Transverse colon (tissue), 4 donors: ENCODE measurements at regions not wholly inside any gene's neighbourhood (a gene's known extent, or its start where the extent isn't known, plus 50 kb on each side); places are given as distances from the start of the nearest gene placed in this dataset.

Experiments
- DNase-seq: peaks from one replicate; pipeline ENCODE4 v3.0.0-alpha.2; 2019
- H3K27ac ChIP-seq, 4 donors: fragments of 200-600 bp; sonication (generic); 2 replicates each; pipeline ENCODE4 v1.5.1; 2016 to 2018; ENCODE audit warnings: inconsistent platforms in 4 of 4
- H3K27me3 ChIP-seq: fragments of 200-600 bp; sonication (generic); 2 replicates; pipeline ENCODE4 v1.5.1; 2017; ENCODE audit warnings: inconsistent platforms
- H3K36me3 ChIP-seq, 4 donors: fragments of 200-600 bp; sonication (generic); 2 replicates each; pipeline ENCODE4 v1.5.1; 2017 to 2019; ENCODE audit warnings: inconsistent platforms in 4 of 4
- H3K4me1 ChIP-seq, 4 donors: fragments of 200-600 bp; sonication (generic); 2 replicates each; pipeline ENCODE4 v1.5.1; 2017 to 2020; ENCODE audit warnings: inconsistent platforms in 4 of 4
- H3K4me3 ChIP-seq, 4 donors: fragments of 200-600 bp; sonication (generic); 1 replicate in 1 of 4; 2 replicates in 3 of 4; pipeline versions ENCODE4 v1.5.1 to v1.6.1; 2017 to 2019; ENCODE audit warnings: inconsistent platforms in 4 of 4
- H3K9me3 ChIP-seq, 2 donors: fragments of 200-600 bp; sonication (generic); 2 replicates each; pipeline ENCODE4 v1.5.1; 2017 to 2019; ENCODE audit warnings: inconsistent platforms in 2 of 2
- CTCF ChIP-seq, 5 experiments: fragments of 200-600 bp in 3 of 5; fragments of 450-650 bp in 2 of 5; sonication (generic) in 3 of 5; IDR thresholded peaks; 1 replicate in 2 of 5; 2 replicates in 3 of 5; pipeline ENCODE4 v1.5.1; 2016 to 2017; ENCODE audit warnings: antibody characterized with exemption in 5 of 5, inconsistent platforms in 3 of 5, mild to moderate bottlenecking in 2 of 5, moderate library complexity in 1 of 5
- EP300 ChIP-seq: sonication (generic); formaldehyde crosslinking; IDR thresholded peaks from one replicate; pipeline ENCODE4 v1.6.1; 2017; ENCODE audit warnings: antibody characterized with exemption, low read depth
- POLR2A ChIP-seq: fragments of 450-650 bp; IDR thresholded peaks from one replicate; pipeline ENCODE4 v1.6.1; 2016; ENCODE audit warnings: antibody characterized with exemption, mild to moderate bottlenecking, moderate library complexity
- POLR2AphosphoS5 ChIP-seq, 3 donors: sonication (generic); formaldehyde crosslinking; IDR thresholded peaks; one replicate each; pipeline ENCODE4 v1.6.1; 2016; ENCODE audit warnings: antibody characterized with exemption in 3 of 3
- WGBS, 2 donors: methylation state at CpG; one replicate each; pipeline ENCODE4 v1.1.5; 2018; ENCODE audit warnings: low coverage in 1 of 2; 5-methylcytosine and 5-hydroxymethylcytosine counted together
- in situ Hi-C, 4 donors: fragments of 200-750 bp; cut with MboI; loops; one replicate each; pipeline versions ENCODE4 v1.15.0 to v1.15.1; 2017; ENCODE audit warnings: low sequenced_read_pairs in 3 of 4, low pct_ligation_motif_present in 1 of 4, low pct_unique_long_range_greater_than_20kb in 1 of 4
- intact Hi-C: fragments of 100-400 bp; cut with DNase I; formaldehyde crosslinking; loops from one replicate; pipeline ENCODE4 v1.15.1; 2023; ENCODE audit warnings: low total_unique reads

GRCh38 chr12:13596714-13597113 lies 384.7 kb downstream of the GRIN2B start:
- in situ Hi-C loops: no loop called here
- no peaks in the 10 kb centered on the region for H3K4me1 ChIP-seq
- no peak for TF ChIP-seq CTCF (IDR thresholded peaks at IDR 0.05)
- TF ChIP-seq EP300: no peak
- TF ChIP-seq POLR2A: no peak
- TF ChIP-seq POLR2AphosphoS5 (IDR thresholded peaks at IDR 0.05): no peak
- no peaks in the 10 kb centered on the region for H3K9me3 ChIP-seq
- no peak overlapping the region for H3K27ac ChIP-seq
- DNase-seq: no peak
- intact Hi-C loops: no loop called here
- no peak overlapping the region for H3K4me3 ChIP-seq
- H3K36me3 ChIP-seq: no peaks in the 10 kb centered on the region
- 83 to 88% methylated on average over 1 of the region's 1 CpG for WGBS, 2 donors
- H3K27me3 ChIP-seq: no peaks in the 10 kb centered on the region

GRCh38 chr12:13595536-13596443 lies 385.6 kb downstream of the GRIN2B start:
- Histone ChIP-seq H3K4me3 (no peak overlapping the region), H3K27ac (no peak overlapping the region), H3K27me3 (no peaks in the 10 kb centered on the region), H3K9me3 (no peaks in the 10 kb centered on the region), H3K36me3 (no peaks in the 10 kb centered on the region), H3K4me1 (no peaks in the 10 kb centered on the region)
- intact Hi-C loops: no loop called here
- no peak for DNase-seq
- 79 to 85% methylated on average over 2 of the region's 2 CpGs for WGBS, 2 donors
- in situ Hi-C loops: no loop called here
- TF ChIP-seq POLR2AphosphoS5 (IDR thresholded peaks at IDR 0.05) (no peak), POLR2A (no peak), EP300 (no peak), CTCF (IDR thresholded peaks at IDR 0.05) (no peak)

GRCh38 chr12:13594731-13595514 lies 386.5 kb downstream of the GRIN2B start:
- no peaks in the 10 kb centered on the region for H3K27me3 ChIP-seq
- H3K4me1 ChIP-seq: no peaks in the 10 kb centered on the region
- WGBS, 2 donors: 58 to 88% methylated on average over 2 to 5 of the region's 5 CpGs
- no peaks in the 10 kb centered on the region for H3K9me3 ChIP-seq
- no peak overlapping the region for H3K4me3 ChIP-seq
- no peak overlapping the region for H3K27ac ChIP-seq
- no peak for DNase-seq
- intact Hi-C loops (no loop called here), in situ Hi-C loops (no loop called here)
- TF ChIP-seq EP300 (no peak), POLR2A (no peak), POLR2AphosphoS5 (IDR thresholded peaks at IDR 0.05) (no peak)
- H3K36me3 ChIP-seq: no peaks in the 10 kb centered on the region

GRCh38 chr12:13592063-13592942 lies 389.1 kb downstream of the GRIN2B start:
- H3K4me1 ChIP-seq: no peaks in the 10 kb centered on the region
- TF ChIP-seq CTCF (IDR thresholded peaks at IDR 0.05) (no peak), EP300 (no peak), POLR2A (no peak), POLR2AphosphoS5 (IDR thresholded peaks at IDR 0.05) (no peak)
- 70 to 84% methylated on average over 1 to 3 of the region's 3 CpGs for WGBS, 2 donors
- DNase-seq: no peak
- no peaks in the 10 kb centered on the region for H3K36me3 ChIP-seq
- H3K4me3 ChIP-seq: no peak overlapping the region
- in situ Hi-C loops: no loop called here
- H3K27ac ChIP-seq: no peak overlapping the region
- H3K9me3 ChIP-seq: no peaks in the 10 kb centered on the region
- intact Hi-C loops: no loop called here
- H3K27me3 ChIP-seq: no peaks in the 10 kb centered on the region
